AG09309 (cell line): ENCODE measurements at regions not wholly inside any gene's neighbourhood (a gene's known extent, or its start where the extent isn't known, plus 50 kb on each side); places are given as distances from the start of the nearest gene placed in this dataset.

Experiments
- DNase-seq: peaks from one replicate; pipeline ENCODE4 v3.0.0-alpha.2; 2010; ENCODE audit warnings: low read depth
- H3K4me3 ChIP-seq: 2 replicates; pipeline ENCODE4 v1.5.1; 2011; ENCODE audit warnings: mild to moderate bottlenecking, low read depth, low read length, moderate library complexity; ENCODE audit not compliant: control insufficient read depth
- TF ChIP-seq, protein P1 (sequence below): IDR thresholded peaks from 2 replicates; pipeline ENCODE4 v1.5.1; 2011; ENCODE audit warnings: mild to moderate bottlenecking, low read depth, low read length, inconsistent platforms; ENCODE audit not compliant: insufficient read depth, control insufficient read depth; ENCODE audit errors: missing control alignments

DNA sequence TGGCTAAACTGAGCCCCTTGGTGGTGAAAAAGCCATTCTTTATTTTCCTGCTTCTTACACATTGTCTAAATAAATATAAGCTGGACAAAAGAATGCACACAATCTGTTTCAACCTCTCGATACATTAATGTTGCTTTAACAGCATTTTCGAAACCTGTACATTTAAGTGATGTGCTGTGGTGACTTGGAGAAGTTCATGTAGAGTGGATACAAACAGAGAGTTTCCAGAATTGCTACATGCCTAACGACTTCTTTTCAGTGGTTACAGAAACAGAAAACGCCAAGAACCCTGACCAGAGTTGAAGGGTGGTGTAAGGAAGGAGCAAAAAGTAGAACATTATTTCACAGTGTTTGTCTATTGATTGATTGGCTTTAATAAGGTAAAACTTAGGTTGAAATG is 500.9 kb downstream of the SLC16A7 start:
- no peak overlapping the region for H3K4me3 ChIP-seq
- no peak for DNase-seq
- TF ChIP-seq, protein P1, sequence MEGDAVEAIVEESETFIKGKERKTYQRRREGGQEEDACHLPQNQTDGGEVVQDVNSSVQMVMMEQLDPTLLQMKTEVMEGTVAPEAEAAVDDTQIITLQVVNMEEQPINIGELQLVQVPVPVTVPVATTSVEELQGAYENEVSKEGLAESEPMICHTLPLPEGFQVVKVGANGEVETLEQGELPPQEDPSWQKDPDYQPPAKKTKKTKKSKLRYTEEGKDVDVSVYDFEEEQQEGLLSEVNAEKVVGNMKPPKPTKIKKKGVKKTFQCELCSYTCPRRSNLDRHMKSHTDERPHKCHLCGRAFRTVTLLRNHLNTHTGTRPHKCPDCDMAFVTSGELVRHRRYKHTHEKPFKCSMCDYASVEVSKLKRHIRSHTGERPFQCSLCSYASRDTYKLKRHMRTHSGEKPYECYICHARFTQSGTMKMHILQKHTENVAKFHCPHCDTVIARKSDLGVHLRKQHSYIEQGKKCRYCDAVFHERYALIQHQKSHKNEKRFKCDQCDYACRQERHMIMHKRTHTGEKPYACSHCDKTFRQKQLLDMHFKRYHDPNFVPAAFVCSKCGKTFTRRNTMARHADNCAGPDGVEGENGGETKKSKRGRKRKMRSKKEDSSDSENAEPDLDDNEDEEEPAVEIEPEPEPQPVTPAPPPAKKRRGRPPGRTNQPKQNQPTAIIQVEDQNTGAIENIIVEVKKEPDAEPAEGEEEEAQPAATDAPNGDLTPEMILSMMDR = no peak

DNA sequence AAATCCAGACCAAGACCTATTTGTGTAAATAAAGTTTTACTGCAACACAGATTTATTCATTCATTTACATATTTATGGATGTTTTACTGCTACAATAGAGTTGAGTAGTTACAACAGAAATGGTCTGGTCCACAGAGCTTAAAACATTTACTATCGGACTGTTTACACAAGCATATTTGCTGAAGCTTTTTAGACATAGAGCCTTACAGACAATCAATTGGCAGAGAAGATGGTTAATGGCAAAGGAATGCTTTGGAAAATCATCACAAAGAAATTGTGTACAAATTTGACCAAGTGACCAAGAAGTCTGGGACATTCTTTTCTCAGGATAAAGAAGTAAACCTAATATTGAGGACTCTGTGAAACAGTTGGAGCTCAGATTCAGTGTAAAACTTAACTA is 504.3 kb downstream of the SLC16A7 start:
- H3K4me3 ChIP-seq = no peak overlapping the region
- TF ChIP-seq, protein P1 = no peak
- no peak for DNase-seq

DNA sequence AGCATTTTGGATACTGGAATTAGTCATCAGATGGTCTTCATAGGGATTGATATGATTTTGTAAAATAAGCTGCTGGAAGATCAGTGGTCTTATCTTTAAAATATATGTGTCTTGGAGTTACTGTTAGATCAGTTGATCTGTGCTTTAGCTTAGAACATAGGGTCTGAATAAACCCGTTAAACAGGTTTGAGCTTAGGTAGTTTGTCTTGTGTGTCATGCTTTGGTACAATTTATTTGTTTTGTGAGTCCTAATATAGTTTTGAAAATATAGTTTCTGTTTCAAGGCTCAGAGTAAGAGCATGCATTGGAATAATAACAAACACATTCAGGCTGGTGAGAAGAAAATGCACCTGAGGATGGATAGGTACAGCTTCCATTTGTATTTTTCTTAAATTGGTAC is 505.0 kb downstream of the SLC16A7 start:
- no peak for DNase-seq
- TF ChIP-seq, protein P1 = no peak

DNA sequence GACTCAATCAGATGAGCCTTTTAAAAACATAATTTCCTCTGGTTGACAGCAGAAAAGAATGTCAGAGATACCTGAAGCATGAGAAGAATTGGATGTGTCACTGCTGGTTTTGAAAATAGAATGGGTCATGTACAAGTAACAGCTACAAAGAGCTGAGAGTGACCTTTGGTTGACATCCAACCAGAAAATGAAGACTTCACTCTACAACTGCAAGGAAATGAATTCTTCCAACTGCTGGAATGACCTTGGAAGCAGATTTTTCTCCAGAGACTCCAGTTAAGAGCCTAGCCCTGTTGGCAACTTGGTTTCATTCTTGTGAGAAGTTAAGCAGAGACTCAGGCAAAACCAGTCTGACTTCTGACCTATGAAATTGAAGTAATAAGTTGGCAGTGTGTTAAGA is 505.9 kb downstream of the SLC16A7 start:
- DNase-seq = peak; percentile 31
- TF ChIP-seq, protein P1 = no peak
- H3K4me3 ChIP-seq = no peak overlapping the region

More for the DNA sequence above, 505.0 kb downstream of the SLC16A7 start:
- no peak overlapping the region for H3K4me3 ChIP-seq

DNA sequence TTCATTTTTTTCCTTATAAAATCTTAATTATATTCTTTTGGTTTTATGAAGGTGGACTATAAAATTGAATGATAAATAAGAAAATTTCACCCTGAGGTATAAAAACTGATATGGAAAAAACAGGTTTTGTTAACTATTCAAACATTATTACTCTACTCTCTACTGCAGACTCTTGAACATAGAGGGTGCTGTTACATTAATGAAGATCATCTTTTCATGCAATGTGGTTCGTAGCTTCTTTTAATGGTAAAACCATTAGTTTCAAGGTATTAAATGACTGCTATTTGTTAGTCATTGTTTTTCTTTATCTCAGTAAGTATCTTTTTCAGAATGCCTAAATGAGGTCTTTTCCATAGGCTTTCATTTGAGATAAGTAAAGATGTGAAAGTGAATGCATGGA is 510.4 kb downstream of the SLC16A7 start:
- no peak for DNase-seq
- TF ChIP-seq, protein P1 = peak; percentile 26
- no peak overlapping the region for H3K4me3 ChIP-seq

DNA sequence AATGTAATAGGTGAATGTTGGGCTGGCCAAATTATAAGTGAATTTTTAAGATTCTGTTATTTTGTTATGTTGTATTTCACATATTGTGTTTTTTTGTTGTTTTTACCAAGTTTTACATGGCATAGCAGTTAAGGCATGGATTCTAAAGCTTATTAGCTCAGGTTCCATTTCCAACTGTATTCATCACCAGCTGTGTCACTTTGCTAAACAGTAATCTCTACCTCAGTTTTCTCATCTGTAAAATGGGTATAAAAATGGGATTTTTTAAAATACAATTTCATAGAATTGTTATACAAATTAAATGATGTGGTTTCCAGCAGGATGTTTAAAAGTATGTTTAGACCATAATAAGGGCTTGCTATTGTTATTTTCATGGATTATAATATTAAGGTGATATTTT is 512.2 kb downstream of the SLC16A7 start:
- no peak for DNase-seq
- no peak overlapping the region for H3K4me3 ChIP-seq
- TF ChIP-seq, protein P1 = no peak

DNA sequence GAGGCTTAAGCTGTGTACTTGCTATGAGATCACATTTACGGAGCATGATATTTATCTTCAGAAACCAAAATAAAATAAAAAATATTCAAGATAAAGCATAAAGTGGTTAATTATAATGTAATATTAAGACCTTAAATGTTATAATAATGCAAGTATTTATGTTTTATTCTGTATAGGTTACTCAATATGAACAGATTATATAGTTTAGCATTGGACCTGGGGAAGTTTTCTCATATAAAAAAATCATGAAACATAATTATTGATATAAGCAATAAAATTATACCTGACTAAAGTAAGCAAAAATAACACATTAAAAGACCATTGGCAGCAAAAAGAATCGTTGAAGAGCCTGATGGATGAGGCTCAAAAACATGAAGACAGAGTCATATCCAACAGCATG is 516.2 kb downstream of the SLC16A7 start:
- TF ChIP-seq, protein P1 = no peak
- DNase-seq = no peak
- no peak overlapping the region for H3K4me3 ChIP-seq
